DND-41 (cell line): ENCODE measurements at regions not wholly inside any gene's neighbourhood (a gene's known extent, or its start where the extent isn't known, plus 50 kb on each side); places are given as distances from the start of the nearest gene placed in this dataset.

Experiments
- ATAC-seq: fragments of 200-7000 bp; cut with Tn5 transposase; 3 replicates; pipeline ENCODE4 v1.9.1; 2021; ENCODE audit warnings: low read depth; ENCODE audit not compliant: insufficient read depth
- DNase-seq: peaks from one replicate; pipeline ENCODE4 v3.0.0-alpha.2; 2020
- H2AFZ ChIP-seq: 2 replicates; pipeline ENCODE4 v1.6.0; 2012; ENCODE audit warnings: low read depth, low read length
- H3K27ac ChIP-seq: 2 replicates; pipeline ENCODE4 v1.5.1; 2012; ENCODE audit warnings: low read length, inconsistent platforms
- H3K27me3 ChIP-seq: fragments of 200-600 bp; sonication (generic); 2 replicates; pipeline ENCODE4 v1.6.0; 2012; ENCODE audit warnings: low read length, mild to moderate bottlenecking, inconsistent platforms; ENCODE audit not compliant: insufficient read depth, poor library complexity
- H3K36me3 ChIP-seq: 2 replicates; pipeline ENCODE4 v1.5.1; 2012; ENCODE audit warnings: low read length, inconsistent platforms; ENCODE audit not compliant: insufficient read depth
- H3K4me1 ChIP-seq: 2 replicates; pipeline ENCODE4 v1.5.1; 2012; ENCODE audit warnings: mild to moderate bottlenecking, low read length; ENCODE audit not compliant: insufficient read depth
- H3K4me2 ChIP-seq: 2 replicates; pipeline ENCODE4 v1.6.0; 2012; ENCODE audit warnings: mild to moderate bottlenecking, moderate library complexity, low read length, inconsistent platforms; ENCODE audit not compliant: insufficient read depth
- H3K4me3 ChIP-seq, 2 experiments: fragments of 200-600 bp in 1 of 2; shearing (Covaris generic) in 1 of 2; 2 replicates each; pipeline ENCODE4 v1.5.1; 2012 to 2016; ENCODE audit warnings: inconsistent platforms in 2 of 2, low read length in 2 of 2, mild to moderate bottlenecking in 2 of 2, low read depth in 1 of 2, moderate library complexity in 1 of 2
- H3K79me2 ChIP-seq: 2 replicates; pipeline ENCODE4 v1.6.0; 2012; ENCODE audit warnings: low read length, inconsistent platforms; ENCODE audit not compliant: insufficient read depth
- H3K9ac ChIP-seq: 2 replicates; pipeline ENCODE4 v1.6.0; 2012; ENCODE audit warnings: low read depth, mild to moderate bottlenecking, inconsistent platforms, low read length, moderate library complexity
- H3K9me3 ChIP-seq: 2 replicates; pipeline ENCODE4 v1.5.1; 2012; ENCODE audit warnings: low read length, moderate library complexity, mild to moderate bottlenecking, inconsistent platforms; ENCODE audit not compliant: insufficient read depth, severe bottlenecking
- H4K20me1 ChIP-seq: 2 replicates; pipeline ENCODE4 v1.6.0; 2012; ENCODE audit warnings: low read length; ENCODE audit not compliant: insufficient read depth
- EZH2 ChIP-seq: IDR thresholded peaks from 3 replicates; pipeline ENCODE4 v1.6.1; 2012; ENCODE audit warnings: borderline replicate concordance, low read depth, mild to moderate bottlenecking, moderate library complexity, low read length, inconsistent platforms; ENCODE audit not compliant: severe bottlenecking
- TF ChIP-seq, protein P1 (sequence below): IDR thresholded peaks from 2 replicates; pipeline ENCODE4 v1.5.1; 2012; ENCODE audit warnings: borderline replicate concordance, low read length, moderate library complexity, mild to moderate bottlenecking; ENCODE audit not compliant: poor library complexity, severe bottlenecking; ENCODE audit errors: extremely low read depth

DNA sequence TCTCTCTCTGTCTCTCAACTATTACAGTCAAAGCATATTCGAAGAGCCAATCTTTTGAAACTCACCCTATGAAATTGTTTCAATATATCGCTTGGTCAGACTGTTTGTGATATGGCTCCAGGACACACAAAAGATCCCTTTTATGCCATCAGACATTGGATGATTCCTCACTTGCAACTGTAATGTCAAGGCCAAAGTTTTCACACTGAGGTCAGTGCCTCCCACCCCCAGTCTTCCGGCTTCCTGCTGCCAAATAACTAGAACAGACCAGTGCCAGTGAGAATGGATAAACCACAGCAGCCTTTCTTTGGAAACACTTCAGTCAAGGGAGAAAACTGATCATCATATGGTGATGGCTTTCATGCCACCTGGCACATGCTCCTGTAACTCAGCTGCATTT lies 321.9 kb upstream of the ZFHX3 start:
- Histone ChIP-seq H3K4me3 (no peak overlapping the region), H3K4me1 (no peaks in the 10 kb centered on the region), H3K27me3 (peaks cover 4% of the 10 kb centered on the region), H3K4me2 (no peak overlapping the region), H3K79me2 (no peaks in the 10 kb centered on the region), H2AFZ (no peak overlapping the region), H3K9me3 (no peaks in the 10 kb centered on the region), H3K36me3 (no peaks in the 10 kb centered on the region), H4K20me1 (no peaks in the 10 kb centered on the region), H3K27ac (no peak overlapping the region), H3K9ac (no peak overlapping the region)
- DNase-seq (no peak), ATAC-seq (no peak)
- TF ChIP-seq EZH2: no peak
- TF ChIP-seq, protein P1, sequence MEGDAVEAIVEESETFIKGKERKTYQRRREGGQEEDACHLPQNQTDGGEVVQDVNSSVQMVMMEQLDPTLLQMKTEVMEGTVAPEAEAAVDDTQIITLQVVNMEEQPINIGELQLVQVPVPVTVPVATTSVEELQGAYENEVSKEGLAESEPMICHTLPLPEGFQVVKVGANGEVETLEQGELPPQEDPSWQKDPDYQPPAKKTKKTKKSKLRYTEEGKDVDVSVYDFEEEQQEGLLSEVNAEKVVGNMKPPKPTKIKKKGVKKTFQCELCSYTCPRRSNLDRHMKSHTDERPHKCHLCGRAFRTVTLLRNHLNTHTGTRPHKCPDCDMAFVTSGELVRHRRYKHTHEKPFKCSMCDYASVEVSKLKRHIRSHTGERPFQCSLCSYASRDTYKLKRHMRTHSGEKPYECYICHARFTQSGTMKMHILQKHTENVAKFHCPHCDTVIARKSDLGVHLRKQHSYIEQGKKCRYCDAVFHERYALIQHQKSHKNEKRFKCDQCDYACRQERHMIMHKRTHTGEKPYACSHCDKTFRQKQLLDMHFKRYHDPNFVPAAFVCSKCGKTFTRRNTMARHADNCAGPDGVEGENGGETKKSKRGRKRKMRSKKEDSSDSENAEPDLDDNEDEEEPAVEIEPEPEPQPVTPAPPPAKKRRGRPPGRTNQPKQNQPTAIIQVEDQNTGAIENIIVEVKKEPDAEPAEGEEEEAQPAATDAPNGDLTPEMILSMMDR: no peak

DNA sequence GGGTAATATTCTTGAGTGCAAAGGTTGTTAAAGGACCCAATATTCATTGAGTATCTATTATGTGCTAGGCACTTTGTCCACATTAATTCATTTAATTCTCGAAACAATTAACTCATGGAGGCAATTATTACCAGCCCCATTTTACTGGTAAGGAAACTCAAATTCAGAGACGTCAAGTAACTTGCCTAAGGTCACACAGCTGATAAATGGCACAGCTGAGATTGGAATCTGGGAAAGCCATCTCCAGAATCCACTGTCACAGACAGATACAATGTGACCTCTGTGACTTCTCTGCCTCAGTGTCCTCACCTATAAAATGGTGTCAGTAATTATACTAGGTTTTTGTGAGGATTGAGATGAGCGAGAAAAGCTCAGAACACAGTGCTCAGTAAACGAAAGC lies 320.8 kb upstream of the ZFHX3 start:
- H3K4me3 ChIP-seq: no peak overlapping the region
- no peaks in the 10 kb centered on the region for H3K4me1 ChIP-seq
- no peaks in the 10 kb centered on the region for H4K20me1 ChIP-seq
- H3K36me3 ChIP-seq: no peaks in the 10 kb centered on the region
- H3K9ac ChIP-seq: no peak overlapping the region
- ATAC-seq (no peak), DNase-seq (no peak)
- no peaks in the 10 kb centered on the region for H3K9me3 ChIP-seq
- H3K27ac ChIP-seq: no peak overlapping the region
- no peak overlapping the region for H3K4me2 ChIP-seq
- H2AFZ ChIP-seq: no peak overlapping the region
- no peaks in the 10 kb centered on the region for H3K79me2 ChIP-seq
- TF ChIP-seq, protein P1: no peak
- TF ChIP-seq EZH2: no peak
- H3K27me3 ChIP-seq: peaks cover 4% of the 10 kb centered on the region

DNA sequence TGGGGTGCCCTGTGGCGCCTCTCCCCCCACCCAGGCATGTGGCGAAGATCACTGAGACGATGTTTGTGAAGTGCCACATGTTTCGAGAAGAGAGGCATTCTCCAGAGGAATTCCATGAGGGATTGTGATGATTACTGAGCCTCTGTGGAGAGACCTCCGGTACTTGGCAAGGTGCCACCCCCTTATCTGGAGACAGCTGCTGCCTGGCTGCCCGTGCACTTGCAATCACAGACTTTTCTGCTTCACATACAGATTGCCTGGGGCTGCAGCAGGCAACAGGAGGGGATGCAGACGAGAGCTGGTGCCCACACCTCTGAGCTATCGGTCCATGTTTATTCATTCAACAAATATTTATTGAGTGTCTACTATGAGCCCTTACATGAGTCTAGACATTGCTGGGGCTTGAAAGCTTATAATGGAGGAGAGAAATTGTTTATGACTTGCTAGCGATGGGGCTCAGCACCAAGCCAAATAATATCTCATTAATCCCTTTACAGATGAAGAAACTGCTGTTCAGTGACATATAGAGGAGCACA lies 317.2 kb upstream of the ZFHX3 start:
- TF ChIP-seq EZH2: no peak
- TF ChIP-seq, protein P1: no peak
- Histone ChIP-seq H3K27me3 (no peaks in the 10 kb centered on the region), H4K20me1 (no peaks in the 10 kb centered on the region), H3K4me2 (no peak overlapping the region), H2AFZ (no peak overlapping the region), H3K79me2 (no peaks in the 10 kb centered on the region), H3K27ac (no peak overlapping the region), H3K9me3 (no peaks in the 10 kb centered on the region), H3K4me1 (no peaks in the 10 kb centered on the region), H3K4me3 (no peak overlapping the region), H3K9ac (no peak overlapping the region), H3K36me3 (no peaks in the 10 kb centered on the region)
- DNase-seq (no peak), ATAC-seq (no peak)

DNA sequence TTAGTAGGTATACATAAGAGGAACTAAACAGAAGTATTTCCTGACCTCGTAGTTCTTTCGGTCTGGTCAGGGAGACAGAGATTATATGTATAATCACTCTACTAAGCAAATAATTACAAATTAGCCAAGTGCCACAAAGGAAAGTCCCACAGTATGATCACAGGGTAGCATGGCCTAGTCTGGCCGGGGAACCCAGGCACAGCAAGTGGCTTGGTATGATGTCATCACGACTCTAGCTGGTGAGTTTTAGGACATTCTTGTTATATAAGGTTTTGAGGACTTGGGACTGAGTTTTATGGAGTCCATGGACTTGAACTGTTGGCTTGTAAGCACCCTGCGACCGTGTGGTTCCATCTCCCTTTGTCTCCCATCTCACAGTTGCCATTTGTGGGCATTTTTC lies 316.5 kb upstream of the ZFHX3 start:
- no peak overlapping the region for H3K4me3 ChIP-seq
- no peak for TF ChIP-seq EZH2
- TF ChIP-seq, protein P1: no peak
- DNase-seq (no peak), ATAC-seq (no peak)
- H3K4me2 ChIP-seq: no peak overlapping the region
- no peaks in the 10 kb centered on the region for H3K27me3 ChIP-seq
- H3K4me1 ChIP-seq: no peaks in the 10 kb centered on the region
- H3K79me2 ChIP-seq: no peaks in the 10 kb centered on the region
- no peak overlapping the region for H3K27ac ChIP-seq
- H2AFZ ChIP-seq: no peak overlapping the region
- no peaks in the 10 kb centered on the region for H4K20me1 ChIP-seq
- H3K9ac ChIP-seq: no peak overlapping the region
- H3K9me3 ChIP-seq: no peaks in the 10 kb centered on the region
- no peaks in the 10 kb centered on the region for H3K36me3 ChIP-seq
